GM19463 (cell line): ENCODE measurements at regions not wholly inside any gene's neighbourhood (a gene's known extent, or its start where the extent isn't known, plus 50 kb on each side); places are given as distances from the start of the nearest gene placed in this dataset.
"Not testable (repeated sequence)": the region's sequence is repeated elsewhere in the genome, so short reads cannot be mapped to it uniquely, and the experiment has no call there.

Experiments used
- ATAC-seq: cut with Tn5 transposase; IDR thresholded peaks from one replicate; pipeline ENCODE4 v1.9.1; 2021; ENCODE audit warnings: mild to moderate bottlenecking, moderate library complexity; ENCODE audit not compliant: unreplicated experiment

- no peak for ATAC-seq
Measured at GRCh38 chr2:39570614-39571013, 95.1 kb upstream of the TMEM178A start.

- ATAC-seq = no peak
Measured at GRCh38 chr2:39571111-39571731, 94.5 kb upstream of the TMEM178A start.

- no peak for ATAC-seq
Measured at GRCh38 chr2:39573276-39573675, 92.4 kb upstream of the TMEM178A start.

- ATAC-seq = no peak
Measured at GRCh38 chr2:39581866-39582265, 83.9 kb upstream of the TMEM178A start.

DNA sequence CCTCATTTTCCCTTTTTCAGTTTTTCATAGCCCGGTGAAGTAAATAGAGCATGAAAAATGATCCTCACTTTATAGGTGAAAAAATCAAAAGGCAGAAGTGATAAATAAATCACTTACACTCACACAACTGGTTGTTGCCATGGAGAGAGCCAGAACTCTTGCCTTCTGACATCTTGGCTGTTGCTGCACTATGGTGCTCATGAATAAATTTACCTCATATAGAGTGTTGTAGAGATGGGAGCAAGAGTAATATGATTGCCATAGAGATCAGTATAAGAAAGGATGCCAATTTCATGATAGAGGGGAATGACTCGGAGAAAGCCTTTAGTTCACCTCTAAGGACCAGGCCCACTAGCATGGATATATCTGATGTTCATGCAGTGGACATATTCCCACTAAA is 82.5 kb upstream of the TMEM178A start:
- ATAC-seq = no peak

GRCh38 chr2:39583781-39584180 is 81.9 kb upstream of the TMEM178A start:
- no peak for ATAC-seq

- ATAC-seq = no peak
Measured at GRCh38 chr2:39584283-39584965, 81.3 kb upstream of the TMEM178A start.

- ATAC-seq = not testable (repeated sequence)
Measured at GRCh38 chr2:39585531-39585930, 80.2 kb upstream of the TMEM178A start.

- no peak for ATAC-seq
Measured at GRCh38 chr2:39587168-39587567, 78.5 kb upstream of the TMEM178A start.

GRCh38 chr2:39587641-39588040 is 78.1 kb upstream of the TMEM178A start:
- no peak for ATAC-seq

- ATAC-seq = no peak
Measured at GRCh38 chr2:39593439-39594393, 72.0 kb upstream of the TMEM178A start.

DNA sequence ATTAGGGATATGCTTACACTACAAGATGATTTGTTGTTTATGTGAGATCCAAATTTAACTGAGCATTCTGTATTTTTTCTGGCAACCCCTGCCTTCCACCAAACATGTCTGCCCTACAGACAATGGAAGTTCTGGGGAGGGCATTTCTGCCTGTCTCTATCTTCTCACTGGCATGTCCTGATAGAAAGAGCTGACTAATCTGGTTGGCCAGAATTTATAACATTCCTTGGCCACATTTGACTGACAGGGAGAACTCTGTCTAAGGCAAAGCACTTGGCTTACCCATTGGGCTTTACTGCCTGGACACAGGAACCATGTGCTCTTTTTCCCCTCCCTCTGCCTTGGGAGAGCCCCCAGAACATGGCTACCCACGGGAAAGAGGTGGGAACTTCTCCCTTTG is 70.6 kb upstream of the TMEM178A start:
- no peak for ATAC-seq

DNA sequence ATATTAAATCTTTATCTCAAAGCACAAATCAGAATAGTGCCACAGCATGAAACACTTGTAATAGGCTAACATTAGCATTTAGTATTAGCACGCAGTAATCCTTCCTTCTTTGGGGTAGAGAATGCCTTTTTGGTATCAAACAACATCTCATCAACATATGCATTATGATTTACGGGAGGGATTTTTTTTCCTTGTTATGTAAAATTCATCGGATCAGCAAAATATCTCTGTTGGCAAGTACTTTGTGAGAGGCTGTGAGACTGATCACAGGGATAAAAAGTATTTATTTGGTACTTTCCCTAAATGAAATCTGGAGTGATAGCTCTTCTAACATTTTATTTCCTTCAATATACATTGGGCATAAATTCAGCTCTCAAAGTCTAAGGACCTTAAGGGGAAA is 68.4 kb upstream of the TMEM178A start:
- ATAC-seq = no peak

- ATAC-seq = no peak
Measured at GRCh38 chr2:39602616-39603015, 63.1 kb upstream of the TMEM178A start.

DNA sequence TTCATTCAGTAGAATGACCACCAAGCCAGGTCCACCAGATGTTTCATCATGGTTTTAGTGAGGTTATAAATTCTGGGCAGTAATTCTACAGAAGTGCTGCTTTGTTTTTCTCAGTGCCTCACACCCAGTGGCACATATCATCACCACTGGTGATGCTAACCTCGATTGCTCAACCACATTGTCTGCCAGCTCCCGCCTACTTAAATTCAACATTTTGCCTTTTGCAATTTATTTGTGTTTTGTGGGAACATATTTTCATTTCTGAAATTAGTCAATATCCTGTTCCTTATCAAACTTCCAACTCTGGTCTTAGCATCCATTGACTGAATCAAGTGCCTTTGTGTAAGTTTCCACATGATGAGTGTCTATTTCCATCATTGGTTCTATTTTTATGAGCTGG is 62.3 kb upstream of the TMEM178A start:
- no peak for ATAC-seq

DNA sequence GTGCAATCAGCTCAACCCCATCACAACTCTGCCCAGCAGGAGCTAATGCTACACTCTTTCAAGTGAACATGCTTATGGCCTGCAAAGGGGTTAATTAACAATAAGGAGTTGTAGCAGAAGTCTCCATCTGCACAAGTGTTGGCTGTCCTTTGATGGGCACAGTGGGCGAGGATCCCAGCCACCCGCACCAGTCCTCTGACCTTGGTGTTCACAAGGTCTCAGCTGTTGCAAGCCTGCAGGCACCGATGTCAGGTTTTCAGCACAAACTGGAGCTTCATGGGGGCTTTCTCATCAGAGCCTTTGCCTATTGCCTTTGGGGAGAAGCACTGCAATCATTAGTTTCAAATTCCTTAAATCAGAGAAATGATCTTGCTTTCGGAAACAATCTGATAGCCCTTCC is 60.9 kb upstream of the TMEM178A start:
- no peak for ATAC-seq

DNA sequence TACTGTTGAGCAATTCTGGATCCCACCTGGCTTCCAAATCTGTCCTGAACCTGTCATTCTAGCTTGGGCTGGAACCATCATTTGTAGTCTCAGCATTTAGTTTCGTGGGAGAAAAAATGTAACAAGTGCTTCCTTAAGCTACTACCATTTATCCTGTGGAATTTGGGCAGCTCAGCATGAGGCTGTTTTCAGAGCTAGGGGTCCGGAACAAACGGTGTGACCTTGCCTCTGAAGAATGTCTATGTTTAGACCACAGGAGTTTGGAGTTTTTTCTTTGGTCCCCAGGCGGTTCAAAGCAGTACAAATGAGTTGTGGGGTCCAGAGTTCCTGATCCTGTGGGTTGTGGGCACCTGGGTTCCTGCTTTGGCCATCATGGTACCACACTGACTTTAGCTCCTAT is 59.1 kb upstream of the TMEM178A start:
- ATAC-seq = no peak

DNA sequence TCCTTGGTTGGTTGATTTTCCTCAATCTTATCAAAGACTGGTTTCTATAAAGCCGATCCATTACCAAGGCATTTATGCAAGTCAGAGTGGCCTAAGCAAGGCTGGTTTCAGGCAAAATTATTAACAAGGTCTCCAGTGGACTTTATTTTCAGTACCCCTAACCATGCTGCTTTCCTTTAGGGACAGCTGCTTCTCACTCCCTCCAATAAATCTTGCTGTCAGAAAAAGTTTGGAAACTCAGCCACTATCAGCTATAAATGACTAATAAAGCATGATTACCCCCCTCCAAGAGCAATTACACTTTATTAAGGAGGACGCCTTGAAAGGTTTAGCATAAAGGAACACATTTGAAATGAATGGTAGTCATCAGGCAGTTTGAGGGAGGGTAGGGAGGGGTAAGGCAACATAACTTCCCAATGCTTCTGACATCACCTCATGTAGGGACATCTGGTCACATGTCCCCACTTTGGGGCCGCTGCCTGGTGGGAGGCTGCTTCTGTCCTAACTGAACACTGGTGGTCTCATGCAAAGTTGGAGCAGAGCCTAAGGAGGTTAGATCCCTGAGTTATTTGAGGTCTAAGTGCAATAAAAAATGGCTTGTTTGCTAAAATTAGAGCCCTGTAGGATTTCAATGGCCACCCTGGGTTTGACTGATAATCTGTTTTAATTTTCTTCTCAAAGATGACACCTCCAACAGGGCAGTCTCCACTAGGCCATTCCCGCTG is 58.0 kb upstream of the TMEM178A start:
- ATAC-seq = no peak

DNA sequence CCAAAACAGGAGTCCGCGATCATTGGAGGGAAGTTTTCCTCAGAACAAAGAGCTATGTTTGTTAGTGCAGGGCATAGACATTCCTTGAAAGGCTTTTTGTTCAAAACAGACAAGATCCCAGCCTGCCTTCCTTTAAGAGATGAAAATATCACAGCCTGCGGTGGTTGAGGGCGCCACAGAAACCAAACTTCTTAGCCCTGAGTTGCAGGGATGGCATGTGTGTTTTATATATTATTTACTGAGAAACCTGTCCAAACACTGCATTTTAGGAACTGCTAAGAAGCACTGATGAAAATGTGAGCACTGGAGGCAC is 57.5 kb upstream of the TMEM178A start:
- ATAC-seq = no peak

DNA sequence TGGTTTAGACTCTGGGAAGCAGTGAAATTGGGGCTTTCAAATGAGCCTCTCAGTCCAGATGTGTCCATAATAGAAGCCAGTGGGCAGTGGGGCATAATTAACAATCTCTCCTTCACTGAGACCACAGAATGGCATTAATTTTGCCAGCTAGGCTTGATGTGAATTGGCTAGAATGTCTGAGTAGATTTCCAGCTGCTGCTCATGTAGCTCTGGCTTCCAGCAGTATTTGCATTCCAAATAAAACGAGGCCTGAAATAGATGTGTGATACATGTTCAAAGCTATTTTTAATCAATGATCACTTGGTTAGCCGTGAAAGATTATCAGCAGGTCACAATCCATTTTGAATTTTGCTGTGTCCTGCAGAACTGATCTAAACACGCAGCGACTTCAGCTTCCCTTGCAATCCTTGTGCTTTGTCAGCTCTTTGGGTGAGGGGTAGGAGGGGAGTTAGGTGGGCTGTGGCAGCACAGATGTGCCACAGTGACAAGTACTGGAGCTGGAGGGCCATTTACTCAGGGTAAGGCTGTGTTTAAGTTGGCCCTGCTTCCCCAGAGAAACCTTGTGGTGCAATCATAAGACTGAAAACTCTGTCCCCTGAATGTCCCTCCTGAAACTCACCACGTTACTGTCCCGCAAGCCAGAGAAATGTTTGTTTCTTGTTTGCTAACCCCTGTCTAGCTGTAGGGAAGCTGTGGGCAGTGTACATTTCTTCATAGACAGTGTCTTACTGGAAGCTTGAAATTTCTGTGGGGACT is 56.9 kb upstream of the TMEM178A start:
- ATAC-seq = no peak

- no peak for ATAC-seq
Measured at GRCh38 chr2:39609917-39610316, 55.8 kb upstream of the TMEM178A start.
